Stomach (tissue), 8 donors: ENCODE measurements at regions not wholly inside any gene's neighbourhood (a gene's known extent, or its start where the extent isn't known, plus 50 kb on each side); places are given as distances from the start of the nearest gene placed in this dataset.
"Not testable (repeated sequence)": the region's sequence is repeated elsewhere in the genome, so short reads cannot be mapped to it uniquely, and the experiment has no call there.

Source experiments
- DNase-seq, 2 donors: peaks; one replicate each; pipeline versions ENCODE4 v3.0.0 to v3.0.0-alpha.2; 2013 to 2019
- H3K27ac ChIP-seq, 5 donors: fragments of 200-600 bp in 4 of 5; sonication (generic) in 4 of 5; one replicate each; pipeline ENCODE4 v1.5.1; 2013 to 2019; ENCODE audit warnings: mild to moderate bottlenecking in 1 of 5, moderate library complexity in 1 of 5
- H3K27me3 ChIP-seq, 3 donors: fragments of 200-600 bp; sonication (generic); one replicate each; pipeline ENCODE4 v1.5.1; 2017 to 2019; ENCODE audit warnings: mixed run types in 1 of 3
- H3K36me3 ChIP-seq, 4 donors: fragments of 200-600 bp; sonication (generic); 1 replicate in 3 of 4; 2 replicates in 1 of 4; pipeline ENCODE4 v1.5.1; 2016 to 2019
- H3K4me1 ChIP-seq, 4 donors: fragments of 200-600 bp; sonication (generic); one replicate each; pipeline ENCODE4 v1.5.1; 2016 to 2019
- H3K4me3 ChIP-seq, 4 donors: fragments of 200-600 bp; sonication (generic) in 3 of 4; one replicate each; pipeline ENCODE4 v1.5.1; 2016 to 2019; ENCODE audit warnings: mild to moderate bottlenecking in 1 of 4
- H3K9me3 ChIP-seq, 4 donors: fragments of 200-600 bp; sonication (generic); one replicate each; pipeline ENCODE4 v1.5.1; 2016 to 2019
- CTCF ChIP-seq, 7 experiments: fragments of 450-650 bp in 4 of 7; fragments of 200-600 bp in 3 of 7; sonication (generic) in 3 of 7; IDR thresholded peaks; one replicate each; pipeline ENCODE4 v1.5.1; 2016 to 2019; ENCODE audit warnings: antibody characterized with exemption in 7 of 7, control low read depth in 2 of 7, mild to moderate bottlenecking in 1 of 7
- EP300 ChIP-seq: sonication (generic); formaldehyde crosslinking; IDR thresholded peaks from one replicate; pipeline ENCODE4 v1.6.1; 2017; ENCODE audit warnings: antibody characterized with exemption
- POLR2A ChIP-seq, 4 donors: fragments of 450-650 bp; IDR thresholded peaks; one replicate each; pipeline ENCODE4 v1.6.1; 2016; ENCODE audit warnings: antibody characterized with exemption in 4 of 4, control low read depth in 2 of 4, mild to moderate bottlenecking in 1 of 4, moderate library complexity in 1 of 4
- POLR2AphosphoS5 ChIP-seq, 3 donors: sonication (generic); formaldehyde crosslinking; IDR thresholded peaks; one replicate each; pipeline ENCODE4 v1.6.1; 2016; ENCODE audit warnings: antibody characterized with exemption in 3 of 3
- WGBS, 5 donors: extraction: QIAGEN DNeasy Blood & Tissue Kit in 3 of 5; methylation state at CpG; one replicate each; pipeline versions ENCODE4 v1.1.5 to v1.1.7; 2013 to 2018; 5-methylcytosine and 5-hydroxymethylcytosine counted together
- intact Hi-C: fragments of 100-400 bp; cut with DNase I; formaldehyde crosslinking; loops from one replicate; pipeline ENCODE4 v1.15.1; 2023; ENCODE audit warnings: low total_unique reads
- donor health status: healthy with polysubstance abuse.
- donor health status: Bipolar disorder and iron deficiency.
- donor health status: healthy.

GRCh38 chr10:70984986-70985722 lies 96.8 kb upstream of the PCBD1 start:
- Histone ChIP-seq H3K4me3 (no peak overlapping the region), H3K36me3 (no peaks in the 10 kb centered on the region), H3K27me3 (no peaks in the 10 kb centered on the region), H3K27ac (no peak overlapping the region), H3K9me3 (no peaks in the 10 kb centered on the region), H3K4me1 (no peaks in the 10 kb centered on the region)
- intact Hi-C loops: no loop called here
- WGBS, 5 donors: 67 to 80% (median 73%) methylated on average over 8 of the region's 8 CpGs
- no peak for DNase-seq
- TF ChIP-seq CTCF (IDR thresholded peaks at IDR 0.05): no peak

GRCh38 chr10:70985824-70986622 lies 97.7 kb upstream of the PCBD1 start:
- Histone ChIP-seq H3K27ac (no peak overlapping the region), H3K4me3 (no peak overlapping the region), H3K36me3 (no peaks in the 10 kb centered on the region), H3K9me3 (no peaks in the 10 kb centered on the region), H3K27me3 (no peaks in the 10 kb centered on the region), H3K4me1 (no peaks in the 10 kb centered on the region)
- intact Hi-C loops: no loop called here
- 58 to 67% (median 65%) methylated on average over 13 of the region's 13 CpGs for WGBS, 5 donors
- DNase-seq: peak; percentile 51 to 78
- TF ChIP-seq POLR2A (IDR thresholded peaks at IDR 0.05): no peak
- no peak for TF ChIP-seq EP300
- no peak for TF ChIP-seq CTCF (IDR thresholded peaks at IDR 0.05)
- no peak for TF ChIP-seq POLR2AphosphoS5 (IDR thresholded peaks at IDR 0.05)

GRCh38 chr10:70986623-70986950 lies 98.2 kb upstream of the PCBD1 start:
- H3K4me1 ChIP-seq: no peaks in the 10 kb centered on the region
- no peaks in the 10 kb centered on the region for H3K36me3 ChIP-seq
- H3K4me3 ChIP-seq: no peak overlapping the region
- H3K27ac ChIP-seq: no peak overlapping the region
- no peak for TF ChIP-seq POLR2A (IDR thresholded peaks at IDR 0.05)
- no peak for TF ChIP-seq CTCF (IDR thresholded peaks at IDR 0.05)
- no peak for TF ChIP-seq EP300
- no peak for TF ChIP-seq POLR2AphosphoS5 (IDR thresholded peaks at IDR 0.05)
- DNase-seq: no peak
- intact Hi-C loops: no loop called here
- WGBS, 5 donors: 83 to 95% (median 93%) methylated on average over 7 of the region's 7 CpGs
- no peaks in the 10 kb centered on the region for H3K9me3 ChIP-seq
- no peaks in the 10 kb centered on the region for H3K27me3 ChIP-seq

- 86 to 92% (median 87%) methylated on average over 13 to 16 of the region's 16 CpGs for WGBS, 5 donors
- no peak for DNase-seq
- Histone ChIP-seq H3K4me3 (no peak overlapping the region), H3K27me3 (no peaks in the 10 kb centered on the region), H3K27ac (no peak overlapping the region), H3K36me3 (no peaks in the 10 kb centered on the region), H3K9me3 (no peaks in the 10 kb centered on the region), H3K4me1 (no peaks in the 10 kb centered on the region)
- TF ChIP-seq POLR2AphosphoS5 (IDR thresholded peaks at IDR 0.05): no peak
- TF ChIP-seq POLR2A (IDR thresholded peaks at IDR 0.05): no peak
- TF ChIP-seq EP300: no peak
- TF ChIP-seq CTCF (IDR thresholded peaks at IDR 0.05): no peak
- intact Hi-C loops: no loop called here
Measured at GRCh38 chr10:70987396-70988130, 99.2 kb upstream of the PCBD1 start.

GRCh38 chr10:70990156-70990555 lies 101.8 kb upstream of the PCBD1 start:
- WGBS, 5 donors: 76 to 86% (median 81%) methylated on average over 8 of the region's 8 CpGs
- H3K9me3 ChIP-seq, H3K36me3 ChIP-seq, DNase-seq, H3K4me3 ChIP-seq, H3K27ac ChIP-seq, intact Hi-C loops, H3K27me3 ChIP-seq, H3K4me1 ChIP-seq: not testable (repeated sequence)
